ENCODE measurements at regions not wholly inside any gene's neighbourhood (a gene's known extent, or its start where the extent isn't known, plus 50 kb on each side); places are given as distances from the start of the nearest gene placed in this dataset.

- peaks cover 2 to 22% of the 10 kb centered on the region in 2 experiments for H3K27me3 ChIP-seq (replicated peaks in 1 of 2; ENCODE audit: control insufficient read depth in 2 of 2, extremely low read depth in 1 of 2, insufficient read depth in 2 of 2, low read length in 1 of 2)
- DNase-seq, result no peak
- H3K4me1 Mint-ChIP-seq, result no peaks in the 10 kb centered on the region
- H3K27ac ChIP-seq (ENCODE audit: low read length), result no peak overlapping the region
- H3K36me3 ChIP-seq (ENCODE audit: control insufficient read depth in 2 of 2, extremely low read depth in 1 of 2, insufficient read depth in 1 of 2, low read length in 1 of 2), result no peaks in the 10 kb centered on the region
- H3K9me3 ChIP-seq, result no peaks in the 10 kb centered on the region
- H3K27ac Mint-ChIP-seq, result no peak overlapping the region
- 90% methylated on average over 13 of the region's 16 CpGs for WGBS (ENCODE audit: insufficient coverage)
- ChIA-PET POLR2A (no interaction called here), CTCF (no interaction called here)
- H3K4me3 Mint-ChIP-seq, result no peak overlapping the region
- H3K36me3 Mint-ChIP-seq, result no peaks in the 10 kb centered on the region
- H3K9me3 Mint-ChIP-seq, result no peaks in the 10 kb centered on the region
- ATAC-seq (replicated peaks in 1 of 4), result no peak
- no peak overlapping the region for H3K4me3 ChIP-seq (ENCODE audit: control insufficient read depth in 1 of 2, extremely low read depth in 1 of 2, low read length in 1 of 2)
- H3K4me1 ChIP-seq (ENCODE audit: control insufficient read depth in 1 of 2, extremely low read depth in 1 of 2, insufficient read depth in 2 of 2, low read length in 2 of 2), result no peaks in the 10 kb centered on the region
- H3K27me3 Mint-ChIP-seq, result peaks cover 13 to 14% of the 10 kb centered on the region in 2 donors
These were observed 73.6 kb upstream of the SALL3 start for GRCh38 chr18:78906066-78906465.

GRCh38 chr18:78908462-78909260 is 71.0 kb upstream of the SALL3 start:
- no peak overlapping the region for H3K27ac Mint-ChIP-seq
- Histone ChIP-seq H3K27ac (ENCODE audit: low read length) (no peak overlapping the region), H3K27me3 (replicated peaks in 1 of 2; ENCODE audit: control insufficient read depth in 2 of 2, extremely low read depth in 1 of 2, insufficient read depth in 2 of 2, low read length in 1 of 2) (peaks cover 2 to 17% of the 10 kb centered on the region in 2 experiments), H3K4me1 (ENCODE audit: control insufficient read depth in 1 of 2, extremely low read depth in 1 of 2, insufficient read depth in 2 of 2, low read length in 2 of 2) (no peaks in the 10 kb centered on the region), H3K36me3 (ENCODE audit: control insufficient read depth in 2 of 2, extremely low read depth in 1 of 2, insufficient read depth in 1 of 2, low read length in 1 of 2) (no peaks in the 10 kb centered on the region), H3K4me3 (ENCODE audit: control insufficient read depth in 1 of 2, extremely low read depth in 1 of 2, low read length in 1 of 2) (no peak overlapping the region), H3K9me3 (no peaks in the 10 kb centered on the region)
- 90% methylated on average over 15 of the region's 22 CpGs for WGBS (ENCODE audit: insufficient coverage)
- no peaks in the 10 kb centered on the region for H3K4me1 Mint-ChIP-seq
- POLR2A ChIA-PET, result no interaction called here
- CTCF ChIA-PET, result no interaction called here
- no peaks in the 10 kb centered on the region for H3K9me3 Mint-ChIP-seq
- H3K4me3 Mint-ChIP-seq, result no peak overlapping the region
- DNase-seq (no peak), ATAC-seq (replicated peaks in 1 of 4) (no peak)
- no peaks in the 10 kb centered on the region for H3K36me3 Mint-ChIP-seq
- peaks cover 4 to 9% of the 10 kb centered on the region in 2 donors for H3K27me3 Mint-ChIP-seq

- CTCF ChIA-PET, result no interaction called here
- no peak overlapping the region for H3K27ac ChIP-seq (ENCODE audit: low read length)
- H3K9me3 Mint-ChIP-seq, result no peaks in the 10 kb centered on the region
- peaks cover 2 to 13% of the 10 kb centered on the region in 2 experiments for H3K27me3 ChIP-seq (replicated peaks in 1 of 2; ENCODE audit: control insufficient read depth in 2 of 2, extremely low read depth in 1 of 2, insufficient read depth in 2 of 2, low read length in 1 of 2)
- H3K4me3 ChIP-seq (ENCODE audit: control insufficient read depth in 1 of 2, extremely low read depth in 1 of 2, low read length in 1 of 2), result no peak overlapping the region
- H3K36me3 Mint-ChIP-seq, result no peaks in the 10 kb centered on the region
- peaks cover under 1 to 7% of the 10 kb centered on the region in 2 donors for H3K27me3 Mint-ChIP-seq
- WGBS (ENCODE audit: insufficient coverage), result 31% methylated on average over 1 of the region's 1 CpG
- H3K4me1 Mint-ChIP-seq, result no peaks in the 10 kb centered on the region
- ATAC-seq (replicated peaks in 1 of 4), result no peak
- H3K4me1 ChIP-seq (ENCODE audit: control insufficient read depth in 1 of 2, extremely low read depth in 1 of 2, insufficient read depth in 2 of 2, low read length in 2 of 2), result no peaks in the 10 kb centered on the region
- H3K36me3 ChIP-seq (ENCODE audit: control insufficient read depth in 2 of 2, extremely low read depth in 1 of 2, insufficient read depth in 1 of 2, low read length in 1 of 2), result no peaks in the 10 kb centered on the region
- H3K9me3 ChIP-seq, result no peaks in the 10 kb centered on the region
- no peak overlapping the region for H3K27ac Mint-ChIP-seq
- no peak for DNase-seq
- no peak overlapping the region for H3K4me3 Mint-ChIP-seq
- POLR2A ChIA-PET, result interaction anchor here in 1 of 2 donors (0.6 kb wide), 1 partner anchor 876 kb away, joined by 3 read pairs; no protein-coding TSS in a partner anchor
These were observed 67.8 kb upstream of the SALL3 start for GRCh38 chr18:78911751-78912283.

- no peak overlapping the region for H3K27ac Mint-ChIP-seq
- no peaks in the 10 kb centered on the region for H3K4me1 ChIP-seq (ENCODE audit: control insufficient read depth in 1 of 2, extremely low read depth in 1 of 2, insufficient read depth in 2 of 2, low read length in 2 of 2)
- H3K27me3 Mint-ChIP-seq, result peaks cover 0 to 7% of the 10 kb centered on the region in 2 donors
- peaks cover 2 to 13% of the 10 kb centered on the region in 2 experiments for H3K27me3 ChIP-seq (replicated peaks in 1 of 2; ENCODE audit: control insufficient read depth in 2 of 2, extremely low read depth in 1 of 2, insufficient read depth in 2 of 2, low read length in 1 of 2)
- no peak overlapping the region for H3K4me3 ChIP-seq (ENCODE audit: control insufficient read depth in 1 of 2, extremely low read depth in 1 of 2, low read length in 1 of 2)
- ChIA-PET CTCF (no interaction called here), POLR2A (interaction anchor here in 1 of 2 donors (0.6 kb wide), 1 partner anchor 875 kb away, joined by 3 read pairs; no protein-coding TSS in a partner anchor)
- H3K36me3 Mint-ChIP-seq, result no peaks in the 10 kb centered on the region
- ATAC-seq (replicated peaks in 1 of 4) (no peak), DNase-seq (no peak)
- H3K4me1 Mint-ChIP-seq, result no peaks in the 10 kb centered on the region
- peaks cover 0 to 3% (median 2%) of the 10 kb centered on the region in 3 donors for H3K9me3 Mint-ChIP-seq
- H3K27ac ChIP-seq (ENCODE audit: low read length), result no peak overlapping the region
- no peak overlapping the region for H3K4me3 Mint-ChIP-seq
- H3K36me3 ChIP-seq (ENCODE audit: control insufficient read depth in 2 of 2, extremely low read depth in 1 of 2, insufficient read depth in 1 of 2, low read length in 1 of 2), result no peaks in the 10 kb centered on the region
- no peaks in the 10 kb centered on the region for H3K9me3 ChIP-seq
- WGBS (ENCODE audit: insufficient coverage), result 100% methylated on average over 4 of the region's 7 CpGs
These were observed 67.3 kb upstream of the SALL3 start for GRCh38 chr18:78912336-78912735.

- peaks cover 2 to 13% of the 10 kb centered on the region in 2 experiments for H3K27me3 ChIP-seq (replicated peaks in 1 of 2; ENCODE audit: control insufficient read depth in 2 of 2, extremely low read depth in 1 of 2, insufficient read depth in 2 of 2, low read length in 1 of 2)
- no peaks in the 10 kb centered on the region for H3K4me1 ChIP-seq (ENCODE audit: control insufficient read depth in 1 of 2, extremely low read depth in 1 of 2, insufficient read depth in 2 of 2, low read length in 2 of 2)
- Mint-ChIP-seq H3K4me3 (no peak overlapping the region), H3K27ac (no peak overlapping the region), H3K36me3 (no peaks in the 10 kb centered on the region), H3K27me3 (peaks cover 0 to 7% of the 10 kb centered on the region in 2 donors), H3K4me1 (no peaks in the 10 kb centered on the region), H3K9me3 (peaks cover 0 to 5% (median 3%) of the 10 kb centered on the region in 3 donors)
- no peak overlapping the region for H3K27ac ChIP-seq (ENCODE audit: low read length)
- ChIA-PET POLR2A (no interaction called here), CTCF (no interaction called here)
- no peaks in the 10 kb centered on the region for H3K9me3 ChIP-seq
- no peak overlapping the region for H3K4me3 ChIP-seq (ENCODE audit: control insufficient read depth in 1 of 2, extremely low read depth in 1 of 2, low read length in 1 of 2)
- WGBS (ENCODE audit: insufficient coverage), result 84% methylated on average over 18 of the region's 18 CpGs
- no peaks in the 10 kb centered on the region for H3K36me3 ChIP-seq (ENCODE audit: control insufficient read depth in 2 of 2, extremely low read depth in 1 of 2, insufficient read depth in 1 of 2, low read length in 1 of 2)
- DNase-seq, result no peak
- no peak for ATAC-seq (replicated peaks in 1 of 4)
These were observed 66.8 kb upstream of the SALL3 start for GRCh38 chr18:78912844-78913243.

- Mint-ChIP-seq H3K4me3 (no peak overlapping the region), H3K4me1 (no peaks in the 10 kb centered on the region), H3K27me3 (peaks cover 0 to 7% of the 10 kb centered on the region in 2 donors), H3K27ac (no peak overlapping the region), H3K9me3 (peaks cover 0 to 5% (median 3%) of the 10 kb centered on the region in 3 donors), H3K36me3 (no peaks in the 10 kb centered on the region)
- 91% methylated on average over 8 of the region's 12 CpGs for WGBS (ENCODE audit: insufficient coverage)
- Histone ChIP-seq H3K9me3 (no peaks in the 10 kb centered on the region), H3K27me3 (replicated peaks in 1 of 2; ENCODE audit: control insufficient read depth in 2 of 2, extremely low read depth in 1 of 2, insufficient read depth in 2 of 2, low read length in 1 of 2) (peaks cover 2 to 13% of the 10 kb centered on the region in 2 experiments), H3K4me1 (ENCODE audit: control insufficient read depth in 1 of 2, extremely low read depth in 1 of 2, insufficient read depth in 2 of 2, low read length in 2 of 2) (no peaks in the 10 kb centered on the region), H3K36me3 (ENCODE audit: control insufficient read depth in 2 of 2, extremely low read depth in 1 of 2, insufficient read depth in 1 of 2, low read length in 1 of 2) (no peaks in the 10 kb centered on the region), H3K4me3 (ENCODE audit: control insufficient read depth in 1 of 2, extremely low read depth in 1 of 2, low read length in 1 of 2) (no peak overlapping the region), H3K27ac (ENCODE audit: low read length) (no peak overlapping the region)
- CTCF ChIA-PET, result no interaction called here
- POLR2A ChIA-PET, result no interaction called here
- ATAC-seq (replicated peaks in 1 of 4) (no peak), DNase-seq (no peak)
These were observed 66.2 kb upstream of the SALL3 start for GRCh38 chr18:78913395-78913794.
